Hindlimb muscle (tissue), 1 donor: ENCODE measurements at regions not wholly inside any gene's neighbourhood (a gene's known extent, or its start where the extent isn't known, plus 50 kb on each side); places are given as distances from the start of the nearest gene placed in this dataset.
"Not testable (repeated sequence)": the region's sequence is repeated elsewhere in the genome, so short reads cannot be mapped to it uniquely, and the experiment has no call there.

Experiments
- DNase-seq: peaks from one replicate; pipeline ENCODE4 v3.0.0-alpha.2; 2013

- DNase-seq: no peak
Observed at GRCh38 chr10:121242741-121243608, 355.3 kb downstream of the FGFR2 start.

- no peak for DNase-seq
Observed at GRCh38 chr10:121243609-121244241, 354.5 kb downstream of the FGFR2 start.

GRCh38 chr10:121244818-121245217 is 353.4 kb downstream of the FGFR2 start:
- DNase-seq: no peak

- DNase-seq: no peak
Observed at GRCh38 chr10:121245754-121246153, 352.5 kb downstream of the FGFR2 start.

GRCh38 chr10:121248266-121248665 is 350.0 kb downstream of the FGFR2 start:
- no peak for DNase-seq

GRCh38 chr10:121250995-121251764 is 347.1 kb downstream of the FGFR2 start:
- no peak for DNase-seq

GRCh38 chr10:121252756-121253155 is 345.5 kb downstream of the FGFR2 start:
- DNase-seq: no peak

GRCh38 chr10:121260377-121260776 is 337.9 kb downstream of the FGFR2 start:
- DNase-seq: no peak

- no peak for DNase-seq
Observed at GRCh38 chr10:121261665-121262064, 336.6 kb downstream of the FGFR2 start.

GRCh38 chr10:121262774-121263430 is 335.3 kb downstream of the FGFR2 start:
- no peak for DNase-seq

- no peak for DNase-seq
Observed at GRCh38 chr10:121263431-121263783, 334.8 kb downstream of the FGFR2 start.

GRCh38 chr10:121265360-121266123 is 332.7 kb downstream of the FGFR2 start:
- no peak for DNase-seq

GRCh38 chr10:121266370-121266769 is 331.9 kb downstream of the FGFR2 start:
- DNase-seq: no peak

- DNase-seq: no peak
Observed at GRCh38 chr10:121267236-121268003, 330.8 kb downstream of the FGFR2 start.

- no peak for DNase-seq
Observed at GRCh38 chr10:121268363-121268762, 329.9 kb downstream of the FGFR2 start.

- DNase-seq: no peak
Observed at GRCh38 chr10:121268863-121269432, 329.3 kb downstream of the FGFR2 start.

- no peak for DNase-seq
Observed at GRCh38 chr10:121270906-121271305, 327.3 kb downstream of the FGFR2 start.

GRCh38 chr10:121276046-121276445 is 322.2 kb downstream of the FGFR2 start:
- DNase-seq: no peak

GRCh38 chr10:121276822-121277221 is 321.4 kb downstream of the FGFR2 start:
- no peak for DNase-seq

- not testable (repeated sequence) for DNase-seq
Observed at GRCh38 chr10:121278386-121278785, 319.9 kb downstream of the FGFR2 start.

GRCh38 chr10:121281576-121281975 is 316.7 kb downstream of the FGFR2 start:
- DNase-seq: no peak
